K562 (cell line): ENCODE measurements at regions not wholly inside any gene's neighbourhood (a gene's known extent, or its start where the extent isn't known, plus 50 kb on each side); places are given as distances from the start of the nearest gene placed in this dataset.

Experiments used
- ATAC-seq: fragments of 200-7000 bp; cut with Tn5 transposase; 3 replicates; pipeline ENCODE4 v1.9.1; 2020; ENCODE audit warnings: moderate library complexity
- BruUV-seq: library from RNA; stranded (reverse); fragments of 400-500 nt; replicated peaks from 2 replicates; lab custom pipeline; 2021; lab: Mats Ljungman, UMichigan
- CTCF ChIA-PET: fragments of 300-600 bp; formaldehyde crosslinking; extraction: SDS; loops from one replicate; lab custom pipeline; 2021; ENCODE audit warnings: low intra/inter-chr PET ratio; lab: Yijun Ruan, JAX
- POLR2A ChIA-PET: fragments of 300-600, 350-650 bp; sonication (Branson Sonifier 250); formaldehyde crosslinking; extraction: SDS; loops from one replicate; lab custom pipeline; 2021; ENCODE audit warnings: antibody characterized with exemption, inconsistent platforms; lab: Yijun Ruan, JAX
- DNase-seq, 4 experiments: peaks; one replicate each; pipeline versions ENCODE4 v3.0.0 to v3.0.0-alpha.2; 2011 to 2018; ENCODE audit warnings: low spot score in 3 of 4, mixed read lengths in 3 of 4; ENCODE audit errors: extremely low read depth in 1 of 4
- FAIRE-seq: peaks from 2 replicates; lab custom pipeline; 2011; peaks lifted over from hg19 to GRCh38; lab: Jason Lieb, UNC
- H2AFZ ChIP-seq: 2 replicates; pipeline ENCODE4 v1.6.0; 2011; ENCODE audit warnings: low read depth, low read length, control low read depth, inconsistent platforms
- H3K27ac ChIP-seq: fragments of 200-600 bp; 3 replicates; pipeline ENCODE4 v1.8.0; 2011; ENCODE audit warnings: low read depth, mild to moderate bottlenecking, control low read depth, inconsistent platforms, low read length, moderate library complexity, mixed read lengths; ENCODE audit errors: extremely low read depth
- H3K27me3 ChIP-seq, 2 experiments: fragments of 300-600 bp in 1 of 2; 2 replicates in 1 of 2; 3 replicates in 1 of 2; pipeline versions ENCODE4 v1.6.0 to v1.8.0; 2011; ENCODE audit warnings: inconsistent platforms in 2 of 2, low read length in 2 of 2, mild to moderate bottlenecking in 1 of 2, mixed read lengths in 1 of 2, moderate library complexity in 1 of 2; ENCODE audit not compliant: control insufficient read depth in 2 of 2, insufficient read depth in 2 of 2
- H3K36me3 ChIP-seq: fragments of 300-600 bp; 3 replicates; pipeline ENCODE4 v1.8.0; 2011; ENCODE audit warnings: mild to moderate bottlenecking, low read length, inconsistent platforms; ENCODE audit not compliant: control insufficient read depth, insufficient read depth
- H3K4me1 ChIP-seq, 2 experiments: fragments of 200-600 bp in 1 of 2; replicated peaks in 1 of 2; 2 replicates in 1 of 2; 3 replicates in 1 of 2; pipeline versions ENCODE4 v1.5.1 to v1.8.0; 2011; ENCODE audit warnings: inconsistent platforms in 2 of 2, low read length in 2 of 2, mild to moderate bottlenecking in 1 of 2, mixed read lengths in 1 of 2, moderate library complexity in 1 of 2; ENCODE audit not compliant: control insufficient read depth in 2 of 2, insufficient read depth in 2 of 2
- H3K4me2 ChIP-seq: 2 replicates; pipeline ENCODE4 v1.6.1; 2011; ENCODE audit warnings: low read length, control low read depth, inconsistent platforms, mixed read lengths; ENCODE audit not compliant: insufficient read depth
- H3K4me3 ChIP-seq: fragments of 200-600 bp; sonication (generic), shearing (Covaris generic); 2 replicates; pipeline ENCODE4 v1.5.1; 2016; ENCODE audit warnings: control low read depth, inconsistent platforms
- H3K79me2 ChIP-seq: fragments of 200-600 bp; 3 replicates; pipeline ENCODE4 v1.8.0; 2011; ENCODE audit warnings: low read length, inconsistent platforms; ENCODE audit not compliant: control insufficient read depth, insufficient read depth
- H3K9ac ChIP-seq, 2 experiments: 2 replicates each; pipeline versions ENCODE4 v1.6.0 to v1.6.1; 2011; ENCODE audit warnings: low read depth in 2 of 2, low read length in 2 of 2, control low read depth in 1 of 2, inconsistent platforms in 1 of 2, mild to moderate bottlenecking in 1 of 2, mixed read lengths in 1 of 2; ENCODE audit not compliant: insufficient read depth in 1 of 2
- H3K9me1 ChIP-seq: one replicate; pipeline ENCODE4 v1.6.0; 2011; ENCODE audit warnings: inconsistent platforms, mild to moderate bottlenecking, low read length, moderate library complexity; ENCODE audit not compliant: control insufficient read depth, insufficient read depth
- H3K9me3 ChIP-seq: replicated peaks from 2 replicates; pipeline ENCODE4 v1.5.1; 2011; ENCODE audit warnings: low read depth, low read length, inconsistent platforms; ENCODE audit not compliant: control insufficient read depth, insufficient read depth
- H4K20me1 ChIP-seq: replicated peaks from 2 replicates; pipeline ENCODE4 v1.6.1; 2011; ENCODE audit warnings: low read length, inconsistent platforms, mixed read lengths; ENCODE audit not compliant: control insufficient read depth, insufficient read depth
- CREBBP ChIP-seq: IDR thresholded peaks from one replicate; pipeline ENCODE4 v1.6.1; 2012; ENCODE audit warnings: low read depth, mild to moderate bottlenecking, control low read depth, inconsistent platforms, low read length
- CSDE1 ChIP-seq, 2 experiments: fragments of 450-650 bp; IDR thresholded peaks; 2 replicates each; pipeline ENCODE4 v1.6.1; 2016; ENCODE audit warnings: mild to moderate bottlenecking in 1 of 2
- FOS ChIP-seq: IDR thresholded peaks from 3 replicates; pipeline ENCODE4 v1.6.1; 2011; ENCODE audit not compliant: insufficient read length; ENCODE audit errors: extremely low read depth
- HLTF ChIP-seq: fragments of 450-650 bp; IDR thresholded peaks from 2 replicates; pipeline ENCODE4 v1.6.1; 2016
- JUNB ChIP-seq: fragments of 450-650 bp; formaldehyde crosslinking; conservative IDR thresholded peaks from 2 replicates; pipeline ENCODE4 v1.4.0; 2020; ENCODE audit warnings: mild to moderate bottlenecking
- LEF1 ChIP-seq: fragments of 450-650 bp; IDR thresholded peaks from 2 replicates; pipeline ENCODE4 v1.6.1; 2016; ENCODE audit warnings: mild to moderate bottlenecking
- MCM5 ChIP-seq: fragments of 450-650 bp; IDR thresholded peaks from 2 replicates; pipeline ENCODE4 v1.6.1; 2016; ENCODE audit warnings: low read depth
- MTF1 ChIP-seq: fragments of 250-450 bp; sonication (Bioruptor Pico); IDR thresholded peaks from 2 replicates; pipeline ENCODE4 v1.9.0; 2021; ENCODE audit warnings: moderate library complexity, mild to moderate bottlenecking, inconsistent platforms, borderline replicate concordance
- RFX7 ChIP-seq: fragments of 250-450 bp; sonication (Bioruptor Pico); IDR thresholded peaks from 2 replicates; pipeline ENCODE4 v1.5.1; 2021; ENCODE audit warnings: mild to moderate bottlenecking
- RNF2 ChIP-seq: sonication (generic); IDR thresholded peaks from 2 replicates; pipeline ENCODE4 v1.6.1; 2016
- SMARCE1 ChIP-seq: fragments of 450-650 bp; IDR thresholded peaks from 2 replicates; pipeline ENCODE4 v1.7.1; 2016; ENCODE audit warnings: mild to moderate bottlenecking
- SREBF2 ChIP-seq: sonication (generic); formaldehyde crosslinking; IDR thresholded peaks from 2 replicates; pipeline ENCODE4 v1.4.0; 2020; ENCODE audit warnings: mild to moderate bottlenecking, missing genetic modification reagents
- SRSF9 ChIP-seq: fragments of 200-400 bp; formaldehyde crosslinking; IDR thresholded peaks from 2 replicates; pipeline ENCODE4 v1.6.1; 2017; ENCODE audit warnings: low read depth, low read length, borderline replicate concordance
- TAF1 ChIP-seq: IDR thresholded peaks from 2 replicates; pipeline ENCODE4 v1.6.1; 2011; ENCODE audit warnings: mild to moderate bottlenecking, low read length, moderate library complexity; ENCODE audit not compliant: insufficient read depth, control insufficient read depth, severe bottlenecking; ENCODE audit errors: extremely low read depth
- ZNF384 ChIP-seq: IDR thresholded peaks from 2 replicates; pipeline ENCODE4 v1.6.1; 2012; ENCODE audit warnings: low read depth, low read length, improper control_type of control experiment
- ZNF57 ChIP-seq: fragments of 450-650 bp; formaldehyde crosslinking; IDR thresholded peaks from 2 replicates; pipeline ENCODE4 v1.4.0; 2020; ENCODE audit warnings: mild to moderate bottlenecking, moderate library complexity
- ZNF830 ChIP-seq: fragments of 250-450 bp; sonication (Bioruptor Pico); IDR thresholded peaks from 2 replicates; pipeline ENCODE4 v1.5.0; 2021; ENCODE audit warnings: mild to moderate bottlenecking
- WGBS: fragments of 100-300 bp; shearing (Covaris generic); methylation state at CpG from one replicate; pipeline ENCODE4 v1.1.6; 2016; ENCODE audit warnings: low coverage, mixed read lengths; ENCODE audit not compliant: insufficient coverage; ENCODE audit errors: missing lambda C conversion rate; 5-methylcytosine and 5-hydroxymethylcytosine counted together
- in situ Hi-C: fragments of 300-500 bp; cut with MboI; formaldehyde crosslinking; loops from 4 replicates; pipeline ENCODE4 v1.15.0; 2018; ENCODE audit warnings: inconsistent platforms, mixed read lengths
- intact Hi-C: fragments of 100-400 bp; cut with micrococcal nuclease; formaldehyde crosslinking; loops from 2 replicates; pipeline ENCODE4 v1.14.2; 2022
- TF ChIP-seq, protein P1 (sequence below): fragments of 150-350 bp; conservative IDR thresholded peaks from 2 replicates; pipeline ENCODE4 v1.6.1; 2014; ENCODE audit warnings: low read length
- TF ChIP-seq, protein P2 (sequence below): fragments of 250-450 bp; sonication (Bioruptor Pico); IDR thresholded peaks from 2 replicates; pipeline ENCODE4 v1.8.0; 2021; ENCODE audit warnings: moderate library complexity, mild to moderate bottlenecking, inconsistent platforms
- TF ChIP-seq, protein P3 (sequence below): fragments of 250-450 bp; sonication (Bioruptor Pico); IDR thresholded peaks from 2 replicates; pipeline ENCODE4 v1.8.0; 2022; ENCODE audit warnings: inconsistent platforms
- TF ChIP-seq, protein P4 (sequence below): fragments of 250-450 bp; sonication (Bioruptor Pico); IDR thresholded peaks from 2 replicates; pipeline ENCODE4 v1.6.1; 2021; ENCODE audit warnings: mild to moderate bottlenecking

DNA sequence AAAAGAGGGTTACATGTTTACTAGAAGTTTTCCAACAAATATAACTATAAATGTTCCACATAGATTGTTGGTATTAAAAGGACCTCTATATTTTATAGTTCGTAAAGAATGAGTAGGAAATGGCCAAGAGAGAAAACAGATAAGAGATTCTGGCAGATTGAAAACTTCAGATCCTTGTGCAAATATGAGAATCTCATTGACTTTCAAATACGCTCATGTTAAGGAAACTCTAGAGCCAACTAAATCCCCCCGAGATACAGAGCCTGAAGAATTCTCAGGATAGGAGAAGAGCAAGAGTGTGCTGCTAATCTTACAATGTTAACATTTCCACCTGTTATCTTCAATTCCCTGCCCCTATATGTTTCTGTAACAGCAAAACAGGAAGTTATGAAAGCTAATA is 159.0 kb upstream of the OR13F1 start (continued):
- TF ChIP-seq SMARCE1 (no peak), JUNB (CRISPR knock-in tag) (no peak), FOS (no peak), SRSF9 (no peak), ZNF830 (CRISPR knock-in tag) (no peak)

DNA sequence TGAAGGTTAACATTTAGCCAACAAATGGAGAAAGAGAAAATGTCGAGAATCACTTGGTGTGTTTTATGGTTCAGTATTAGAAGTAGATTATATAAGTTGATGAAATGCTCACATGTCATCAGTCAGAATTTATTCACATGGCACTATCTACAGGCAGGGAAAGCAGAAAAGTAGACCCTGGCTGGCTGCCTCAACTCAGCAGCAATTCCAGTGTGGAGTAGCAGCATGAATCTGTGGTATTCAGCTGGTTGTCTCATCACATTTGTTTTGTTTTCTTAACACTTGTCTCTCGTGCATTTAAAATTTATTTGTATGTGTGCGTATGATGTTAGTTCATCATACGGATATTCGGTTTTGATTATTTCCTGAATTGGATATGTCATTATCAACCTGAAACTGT is 153.5 kb upstream of the OR13F1 start:
- Histone ChIP-seq H3K4me3 (no peak overlapping the region), H3K9ac (no peak overlapping the region), H3K9me1 (no peaks in the 10 kb centered on the region), H4K20me1 (no peaks in the 10 kb centered on the region), H3K4me1 (no peaks in the 10 kb centered on the region), H3K36me3 (no peaks in the 10 kb centered on the region), H2AFZ (no peak overlapping the region), H3K79me2 (no peaks in the 10 kb centered on the region), H3K27me3 (no peaks in the 10 kb centered on the region), H3K27ac (no peak overlapping the region), H3K9me3 (no peaks in the 10 kb centered on the region), H3K4me2 (no peak overlapping the region)
- BruUV-seq: no TSS peak
- in situ Hi-C loops (no loop called here), intact Hi-C loops (no loop called here)
- WGBS: 3% methylated on average over 5 of the region's 5 CpGs
- FAIRE-seq: no peak
- CTCF ChIA-PET: no interaction called here
- POLR2A ChIA-PET: no interaction called here
- DNase-seq: no peak
- no peak for ATAC-seq
- TF ChIP-seq HLTF (no peak), LEF1 (no peak), SREBF2 (CRISPR knock-in tag) (no peak), ZNF384 (no peak), MCM5 (no peak), RFX7 (CRISPR knock-in tag) (no peak), RNF2 (no peak), ZNF57 (CRISPR knock-in tag) (no peak), CREBBP (no peak), MTF1 (no peak), CSDE1 (IDR thresholded peaks at IDR 0.05) (no peak), TAF1 (no peak)
- TF ChIP-seq, protein P1, sequence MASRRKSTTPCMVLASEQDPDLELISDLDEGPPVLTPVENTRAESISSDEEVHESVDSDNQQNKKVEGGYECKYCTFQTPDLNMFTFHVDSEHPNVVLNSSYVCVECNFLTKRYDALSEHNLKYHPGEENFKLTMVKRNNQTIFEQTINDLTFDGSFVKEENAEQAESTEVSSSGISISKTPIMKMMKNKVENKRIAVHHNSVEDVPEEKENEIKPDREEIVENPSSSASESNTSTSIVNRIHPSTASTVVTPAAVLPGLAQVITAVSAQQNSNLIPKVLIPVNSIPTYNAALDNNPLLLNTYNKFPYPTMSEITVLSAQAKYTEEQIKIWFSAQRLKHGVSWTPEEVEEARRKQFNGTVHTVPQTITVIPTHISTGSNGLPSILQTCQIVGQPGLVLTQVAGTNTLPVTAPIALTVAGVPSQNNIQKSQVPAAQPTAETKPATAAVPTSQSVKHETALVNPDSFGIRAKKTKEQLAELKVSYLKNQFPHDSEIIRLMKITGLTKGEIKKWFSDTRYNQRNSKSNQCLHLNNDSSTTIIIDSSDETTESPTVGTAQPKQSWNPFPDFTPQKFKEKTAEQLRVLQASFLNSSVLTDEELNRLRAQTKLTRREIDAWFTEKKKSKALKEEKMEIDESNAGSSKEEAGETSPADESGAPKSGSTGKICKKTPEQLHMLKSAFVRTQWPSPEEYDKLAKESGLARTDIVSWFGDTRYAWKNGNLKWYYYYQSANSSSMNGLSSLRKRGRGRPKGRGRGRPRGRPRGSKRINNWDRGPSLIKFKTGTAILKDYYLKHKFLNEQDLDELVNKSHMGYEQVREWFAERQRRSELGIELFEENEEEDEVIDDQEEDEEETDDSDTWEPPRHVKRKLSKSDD: no peak
- TF ChIP-seq, protein P2, sequence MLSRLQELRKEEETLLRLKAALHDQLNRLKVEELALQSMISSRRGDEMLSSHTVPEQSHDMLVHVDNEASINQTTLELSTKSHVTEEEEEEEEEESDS (CRISPR knock-in tag): no peak
- TF ChIP-seq, protein P3, sequence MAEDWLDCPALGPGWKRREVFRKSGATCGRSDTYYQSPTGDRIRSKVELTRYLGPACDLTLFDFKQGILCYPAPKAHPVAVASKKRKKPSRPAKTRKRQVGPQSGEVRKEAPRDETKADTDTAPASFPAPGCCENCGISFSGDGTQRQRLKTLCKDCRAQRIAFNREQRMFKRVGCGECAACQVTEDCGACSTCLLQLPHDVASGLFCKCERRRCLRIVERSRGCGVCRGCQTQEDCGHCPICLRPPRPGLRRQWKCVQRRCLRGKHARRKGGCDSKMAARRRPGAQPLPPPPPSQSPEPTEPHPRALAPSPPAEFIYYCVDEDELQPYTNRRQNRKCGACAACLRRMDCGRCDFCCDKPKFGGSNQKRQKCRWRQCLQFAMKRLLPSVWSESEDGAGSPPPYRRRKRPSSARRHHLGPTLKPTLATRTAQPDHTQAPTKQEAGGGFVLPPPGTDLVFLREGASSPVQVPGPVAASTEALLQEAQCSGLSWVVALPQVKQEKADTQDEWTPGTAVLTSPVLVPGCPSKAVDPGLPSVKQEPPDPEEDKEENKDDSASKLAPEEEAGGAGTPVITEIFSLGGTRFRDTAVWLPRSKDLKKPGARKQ (CRISPR knock-in tag): no peak
- TF ChIP-seq, protein P4, sequence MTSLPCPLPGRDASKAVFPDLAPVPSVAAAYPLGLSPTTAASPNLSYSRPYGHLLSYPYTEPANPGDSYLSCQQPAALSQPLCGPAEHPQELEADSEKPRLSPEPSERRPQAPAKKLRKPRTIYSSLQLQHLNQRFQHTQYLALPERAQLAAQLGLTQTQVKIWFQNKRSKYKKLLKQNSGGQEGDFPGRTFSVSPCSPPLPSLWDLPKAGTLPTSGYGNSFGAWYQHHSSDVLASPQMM (CRISPR knock-in tag): no peak
